ENCODE measurements at regions not wholly inside any gene's neighbourhood (a gene's known extent, or its start where the extent isn't known, plus 50 kb on each side); places are given as distances from the start of the nearest gene placed in this dataset.

DNA sequence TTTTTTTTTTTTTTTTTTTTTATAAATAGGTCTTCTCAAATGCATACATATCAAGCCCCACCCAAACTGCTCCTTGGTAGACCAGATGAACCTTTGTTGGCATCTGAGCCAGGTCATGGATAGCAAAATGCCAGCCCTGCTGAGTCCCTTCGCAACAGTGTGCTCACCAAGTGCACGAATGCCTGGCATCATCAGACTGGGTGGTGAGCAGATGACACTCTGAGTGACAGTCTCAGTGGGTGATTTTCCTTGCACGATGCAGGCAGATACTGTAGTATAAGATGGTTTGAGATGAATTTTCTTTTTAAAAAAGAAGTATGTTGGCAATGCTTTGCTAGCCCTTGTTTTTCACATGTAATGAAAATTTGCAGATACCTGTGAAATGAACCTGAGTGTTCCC, 74.0 kb downstream of the RCN1 start:
- TF ChIP-seq POLR2A (IDR thresholded peaks at IDR 0.05) = no peak
- TF ChIP-seq, protein P1, sequence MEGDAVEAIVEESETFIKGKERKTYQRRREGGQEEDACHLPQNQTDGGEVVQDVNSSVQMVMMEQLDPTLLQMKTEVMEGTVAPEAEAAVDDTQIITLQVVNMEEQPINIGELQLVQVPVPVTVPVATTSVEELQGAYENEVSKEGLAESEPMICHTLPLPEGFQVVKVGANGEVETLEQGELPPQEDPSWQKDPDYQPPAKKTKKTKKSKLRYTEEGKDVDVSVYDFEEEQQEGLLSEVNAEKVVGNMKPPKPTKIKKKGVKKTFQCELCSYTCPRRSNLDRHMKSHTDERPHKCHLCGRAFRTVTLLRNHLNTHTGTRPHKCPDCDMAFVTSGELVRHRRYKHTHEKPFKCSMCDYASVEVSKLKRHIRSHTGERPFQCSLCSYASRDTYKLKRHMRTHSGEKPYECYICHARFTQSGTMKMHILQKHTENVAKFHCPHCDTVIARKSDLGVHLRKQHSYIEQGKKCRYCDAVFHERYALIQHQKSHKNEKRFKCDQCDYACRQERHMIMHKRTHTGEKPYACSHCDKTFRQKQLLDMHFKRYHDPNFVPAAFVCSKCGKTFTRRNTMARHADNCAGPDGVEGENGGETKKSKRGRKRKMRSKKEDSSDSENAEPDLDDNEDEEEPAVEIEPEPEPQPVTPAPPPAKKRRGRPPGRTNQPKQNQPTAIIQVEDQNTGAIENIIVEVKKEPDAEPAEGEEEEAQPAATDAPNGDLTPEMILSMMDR (IDR thresholded peaks at IDR 0.05) = no peak

Data from tibial nerve (tissue), 3 donors.